ENCODE measurements at regions not wholly inside any gene's neighbourhood (a gene's known extent, or its start where the extent isn't known, plus 50 kb on each side); places are given as distances from the start of the nearest gene placed in this dataset.

DNA sequence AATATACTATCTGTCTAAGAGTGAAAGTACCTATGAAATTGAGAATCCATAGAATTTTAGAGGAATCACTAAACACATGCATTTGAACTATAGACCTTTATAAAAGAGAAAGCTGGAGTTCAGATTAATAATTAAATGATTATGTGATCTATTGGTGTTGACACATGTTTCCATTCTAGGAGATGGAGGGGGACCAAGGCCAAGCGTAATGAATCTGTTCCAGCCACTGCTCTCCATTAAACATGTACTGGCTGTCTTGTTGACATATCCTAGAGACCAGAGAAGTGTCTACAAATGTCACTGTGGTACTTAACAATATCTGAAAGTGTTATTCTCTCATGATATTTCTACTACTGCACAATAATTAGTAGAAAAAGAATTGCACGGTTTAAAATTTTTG lies 432.4 kb downstream of the BMP2 start:
- TF ChIP-seq, protein P1, sequence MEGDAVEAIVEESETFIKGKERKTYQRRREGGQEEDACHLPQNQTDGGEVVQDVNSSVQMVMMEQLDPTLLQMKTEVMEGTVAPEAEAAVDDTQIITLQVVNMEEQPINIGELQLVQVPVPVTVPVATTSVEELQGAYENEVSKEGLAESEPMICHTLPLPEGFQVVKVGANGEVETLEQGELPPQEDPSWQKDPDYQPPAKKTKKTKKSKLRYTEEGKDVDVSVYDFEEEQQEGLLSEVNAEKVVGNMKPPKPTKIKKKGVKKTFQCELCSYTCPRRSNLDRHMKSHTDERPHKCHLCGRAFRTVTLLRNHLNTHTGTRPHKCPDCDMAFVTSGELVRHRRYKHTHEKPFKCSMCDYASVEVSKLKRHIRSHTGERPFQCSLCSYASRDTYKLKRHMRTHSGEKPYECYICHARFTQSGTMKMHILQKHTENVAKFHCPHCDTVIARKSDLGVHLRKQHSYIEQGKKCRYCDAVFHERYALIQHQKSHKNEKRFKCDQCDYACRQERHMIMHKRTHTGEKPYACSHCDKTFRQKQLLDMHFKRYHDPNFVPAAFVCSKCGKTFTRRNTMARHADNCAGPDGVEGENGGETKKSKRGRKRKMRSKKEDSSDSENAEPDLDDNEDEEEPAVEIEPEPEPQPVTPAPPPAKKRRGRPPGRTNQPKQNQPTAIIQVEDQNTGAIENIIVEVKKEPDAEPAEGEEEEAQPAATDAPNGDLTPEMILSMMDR (IDR thresholded peaks at IDR 0.05; ENCODE audit: insufficient read depth, low read length, poor library complexity, severe bottlenecking) = no peak
- no peak for TF ChIP-seq EZH2phosphoT487 (conservative IDR thresholded peaks at IDR 0.05; ENCODE audit: low read length)
